Gastrocnemius medialis (tissue), 4 donors: ENCODE measurements at regions not wholly inside any gene's neighbourhood (a gene's known extent, or its start where the extent isn't known, plus 50 kb on each side); places are given as distances from the start of the nearest gene placed in this dataset.

Source experiments
- ATAC-seq, 2 donors: fragments of 150-250 bp; one replicate each; pipeline ENCODE4 v1.9.1; 2016
- DNase-seq, 2 donors: peaks; one replicate each; pipeline ENCODE4 v3.0.0-alpha.2; 2019
- H3K27ac ChIP-seq, 4 donors: fragments of 200-600 bp; sonication (generic); 1 replicate in 1 of 4; 2 replicates in 3 of 4; pipeline ENCODE4 v1.5.1; 2016 to 2018; ENCODE audit warnings: mild to moderate bottlenecking in 2 of 4, moderate library complexity in 1 of 4
- H3K27me3 ChIP-seq, 3 donors: fragments of 200-600 bp; sonication (generic) in 2 of 3; 1 replicate in 1 of 3; 2 replicates in 2 of 3; pipeline versions ENCODE4 v1.5.1 to v1.6.0; 2016 to 2019; ENCODE audit warnings: mild to moderate bottlenecking in 1 of 3, moderate library complexity in 1 of 3
- H3K36me3 ChIP-seq, 2 donors: fragments of 200-600 bp; sonication (generic) in 1 of 2; one replicate each; pipeline ENCODE4 v1.5.1; 2017 to 2018
- H3K4me1 ChIP-seq, 2 donors: fragments of 200-600 bp; sonication (generic) in 1 of 2; one replicate each; pipeline ENCODE4 v1.5.1; 2016 to 2017; ENCODE audit warnings: mild to moderate bottlenecking in 2 of 2
- H3K4me3 ChIP-seq, 4 donors: fragments of 200-600 bp; sonication (generic) in 3 of 4; 1 replicate in 1 of 4; 2 replicates in 3 of 4; pipeline ENCODE4 v1.5.1; 2016 to 2019; ENCODE audit warnings: mild to moderate bottlenecking in 2 of 4
- H3K9me3 ChIP-seq, 3 donors: fragments of 200-600 bp; sonication (generic) in 2 of 3; 1 replicate in 1 of 3; 2 replicates in 2 of 3; pipeline ENCODE4 v1.5.1; 2016 to 2019
- POLR2A ChIP-seq, 2 donors: fragments of 450-650 bp; IDR thresholded peaks; one replicate each; pipeline ENCODE4 v1.6.1; 2017; ENCODE audit warnings: antibody characterized with exemption in 2 of 2, mild to moderate bottlenecking in 2 of 2, moderate library complexity in 2 of 2
- in situ Hi-C, 4 donors: fragments of 200-750 bp; cut with MboI; loops; one replicate each; pipeline versions ENCODE4 v1.15.0 to v1.8.0; 2017; ENCODE audit warnings: low sequenced_read_pairs in 4 of 4
- intact Hi-C: fragments of 100-400 bp; cut with DNase I; formaldehyde crosslinking; loops from one replicate; pipeline ENCODE4 v1.15.1; 2023; ENCODE audit warnings: low total_unique reads
- TF ChIP-seq, protein P1 (sequence below), 5 experiments: fragments of 450-650 bp in 3 of 5; fragments of 200-600 bp in 2 of 5; sonication (generic) in 2 of 5; IDR thresholded peaks in 4 of 5; conservative IDR thresholded peaks in 1 of 5; 1 replicate in 4 of 5; 2 replicates in 1 of 5; pipeline ENCODE4 v1.5.1; 2016 to 2019; ENCODE audit warnings: antibody characterized with exemption in 5 of 5, mild to moderate bottlenecking in 3 of 5, moderate library complexity in 3 of 5

DNA sequence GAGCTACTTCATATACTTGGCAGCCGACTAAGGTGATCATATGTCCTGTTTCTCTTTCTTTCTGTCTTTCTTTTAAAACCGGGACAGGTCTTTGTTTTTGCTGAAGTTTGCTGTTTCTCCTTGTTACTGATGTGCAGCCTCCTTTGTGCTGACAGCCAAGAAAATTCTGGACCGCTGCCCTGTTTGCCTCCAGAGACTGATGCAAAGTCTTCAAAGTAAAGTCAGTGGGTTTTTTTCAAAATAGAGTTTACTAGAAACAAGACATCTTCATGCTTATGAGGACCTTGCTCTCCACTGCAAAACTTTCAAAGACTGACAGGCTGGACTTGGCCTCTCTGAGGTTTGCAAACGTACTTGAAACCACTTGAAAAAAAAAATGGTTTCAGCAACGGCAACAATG, 510.5 kb upstream of the MAP3K7 start:
- no peak overlapping the region for H3K4me3 ChIP-seq
- intact Hi-C loops = no loop called here
- ATAC-seq = no peak

DNA sequence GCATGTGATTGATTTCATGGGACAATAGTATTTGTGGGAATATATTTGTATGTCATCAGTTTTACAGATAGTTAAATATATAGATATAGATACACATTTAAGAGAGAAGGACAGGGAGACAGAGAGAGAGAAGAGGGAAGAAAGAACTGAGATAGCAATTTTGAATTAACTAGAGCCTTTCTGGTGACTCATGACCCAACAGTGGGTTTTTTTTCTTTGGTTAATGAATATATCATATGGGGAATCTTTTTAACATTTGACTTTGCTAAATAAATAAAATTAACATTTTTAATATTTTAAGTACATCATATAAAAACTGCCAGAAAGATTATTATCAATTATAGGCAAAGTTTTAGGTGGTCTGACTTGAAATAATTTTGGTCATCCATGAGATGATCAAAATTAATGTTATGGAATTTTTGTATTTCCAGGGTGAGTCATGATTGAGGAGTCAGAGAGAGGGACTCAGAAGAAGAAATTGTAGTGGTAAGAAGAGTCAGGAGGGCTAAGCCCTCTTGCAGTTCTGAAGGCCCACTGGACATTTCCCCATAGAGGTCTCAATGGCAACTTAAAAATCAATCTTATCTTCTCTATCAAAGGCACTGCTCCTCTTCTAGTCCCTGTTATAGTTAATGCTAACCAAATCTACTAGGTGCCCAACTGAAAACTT, 508.1 kb upstream of the MAP3K7 start:
- H3K27me3 ChIP-seq = no peaks in the 10 kb centered on the region
- H3K4me3 ChIP-seq = no peak overlapping the region
- H3K4me1 ChIP-seq = no peaks in the 10 kb centered on the region
- ATAC-seq (no peak), DNase-seq (no peak)
- H3K36me3 ChIP-seq = no peaks in the 10 kb centered on the region
- in situ Hi-C loops = no loop called here
- H3K27ac ChIP-seq = no peak overlapping the region
- no peaks in the 10 kb centered on the region for H3K9me3 ChIP-seq
- intact Hi-C loops = no loop called here
- no peak for TF ChIP-seq POLR2A (IDR thresholded peaks at IDR 0.05)
- TF ChIP-seq, protein P1, sequence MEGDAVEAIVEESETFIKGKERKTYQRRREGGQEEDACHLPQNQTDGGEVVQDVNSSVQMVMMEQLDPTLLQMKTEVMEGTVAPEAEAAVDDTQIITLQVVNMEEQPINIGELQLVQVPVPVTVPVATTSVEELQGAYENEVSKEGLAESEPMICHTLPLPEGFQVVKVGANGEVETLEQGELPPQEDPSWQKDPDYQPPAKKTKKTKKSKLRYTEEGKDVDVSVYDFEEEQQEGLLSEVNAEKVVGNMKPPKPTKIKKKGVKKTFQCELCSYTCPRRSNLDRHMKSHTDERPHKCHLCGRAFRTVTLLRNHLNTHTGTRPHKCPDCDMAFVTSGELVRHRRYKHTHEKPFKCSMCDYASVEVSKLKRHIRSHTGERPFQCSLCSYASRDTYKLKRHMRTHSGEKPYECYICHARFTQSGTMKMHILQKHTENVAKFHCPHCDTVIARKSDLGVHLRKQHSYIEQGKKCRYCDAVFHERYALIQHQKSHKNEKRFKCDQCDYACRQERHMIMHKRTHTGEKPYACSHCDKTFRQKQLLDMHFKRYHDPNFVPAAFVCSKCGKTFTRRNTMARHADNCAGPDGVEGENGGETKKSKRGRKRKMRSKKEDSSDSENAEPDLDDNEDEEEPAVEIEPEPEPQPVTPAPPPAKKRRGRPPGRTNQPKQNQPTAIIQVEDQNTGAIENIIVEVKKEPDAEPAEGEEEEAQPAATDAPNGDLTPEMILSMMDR (IDR thresholded peaks at IDR 0.05 in 4 of 5, conservative IDR thresholded peaks at IDR 0.05 in 1 of 5) = no peak

More for the DNA sequence above, 510.5 kb upstream of the MAP3K7 start:
- H3K36me3 ChIP-seq = no peaks in the 10 kb centered on the region
- no peaks in the 10 kb centered on the region for H3K9me3 ChIP-seq
- no peaks in the 10 kb centered on the region for H3K27me3 ChIP-seq
- H3K4me1 ChIP-seq = no peaks in the 10 kb centered on the region
- no peak for DNase-seq
- in situ Hi-C loops = no loop called here
- H3K27ac ChIP-seq = no peak overlapping the region
- no peak for TF ChIP-seq POLR2A (IDR thresholded peaks at IDR 0.05)
- TF ChIP-seq, protein P1 (IDR thresholded peaks at IDR 0.05 in 4 of 5, conservative IDR thresholded peaks at IDR 0.05 in 1 of 5) = no peak

DNA sequence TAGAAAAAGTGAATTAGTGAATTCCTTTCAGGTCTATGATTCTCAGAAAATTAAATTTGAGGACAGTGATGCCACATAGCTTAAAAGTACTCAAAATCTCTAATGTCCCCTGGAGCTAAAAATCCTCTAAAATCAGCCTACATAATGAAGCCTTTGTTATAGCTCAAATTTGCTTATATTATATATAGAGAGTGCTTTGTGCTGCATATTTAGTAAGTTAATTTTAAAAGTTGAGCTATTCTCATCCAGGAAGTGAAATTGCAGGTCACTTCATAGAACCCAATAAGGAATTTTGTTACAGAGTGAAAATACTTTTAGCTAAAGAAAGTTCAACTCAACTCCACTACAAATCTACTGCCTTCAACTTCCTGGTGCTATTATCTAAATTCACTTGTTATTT, 507.5 kb upstream of the MAP3K7 start:
- in situ Hi-C loops = no loop called here

DNA sequence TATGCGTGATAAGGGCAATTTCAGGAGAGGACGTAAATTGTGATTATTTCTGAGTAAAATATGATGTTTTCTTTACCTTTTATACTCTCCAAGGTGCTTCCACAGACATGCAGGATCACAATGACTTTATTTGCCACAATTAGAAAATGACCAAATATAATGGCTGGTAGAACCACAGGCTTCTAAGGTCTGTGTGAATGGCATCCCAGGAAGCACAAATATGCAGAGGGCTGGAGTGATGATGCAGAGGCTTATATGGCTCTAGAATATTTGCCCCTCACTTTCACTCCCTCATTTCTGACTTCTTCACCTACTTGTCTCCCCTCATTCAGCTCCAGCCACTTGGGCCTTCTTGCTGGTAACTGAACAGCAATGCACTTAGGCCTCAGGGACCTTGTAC, 502.1 kb upstream of the MAP3K7 start:
- TF ChIP-seq, protein P1 (IDR thresholded peaks at IDR 0.05 in 4 of 5, conservative IDR thresholded peaks at IDR 0.05 in 1 of 5) = no peak
- TF ChIP-seq POLR2A (IDR thresholded peaks at IDR 0.05) = no peak
- ATAC-seq = no peak
- Histone ChIP-seq H3K27me3 (no peaks in the 10 kb centered on the region), H3K4me1 (no peaks in the 10 kb centered on the region), H3K9me3 (no peaks in the 10 kb centered on the region), H3K4me3 (no peak overlapping the region), H3K36me3 (no peaks in the 10 kb centered on the region), H3K27ac (no peak overlapping the region)
- intact Hi-C loops = no loop called here
- DNase-seq = no peak
- in situ Hi-C loops = no loop called here

More for the DNA sequence above, 507.5 kb upstream of the MAP3K7 start:
- no peaks in the 10 kb centered on the region for H3K36me3 ChIP-seq
- H3K27ac ChIP-seq = no peak overlapping the region
- intact Hi-C loops = no loop called here
- H3K4me3 ChIP-seq = no peak overlapping the region
- TF ChIP-seq, protein P1 (IDR thresholded peaks at IDR 0.05 in 4 of 5, conservative IDR thresholded peaks at IDR 0.05 in 1 of 5) = no peak
- no peak for TF ChIP-seq POLR2A (IDR thresholded peaks at IDR 0.05)
- ATAC-seq (no peak), DNase-seq (no peak)
- no peaks in the 10 kb centered on the region for H3K27me3 ChIP-seq
- no peaks in the 10 kb centered on the region for H3K4me1 ChIP-seq
- H3K9me3 ChIP-seq = no peaks in the 10 kb centered on the region

DNA sequence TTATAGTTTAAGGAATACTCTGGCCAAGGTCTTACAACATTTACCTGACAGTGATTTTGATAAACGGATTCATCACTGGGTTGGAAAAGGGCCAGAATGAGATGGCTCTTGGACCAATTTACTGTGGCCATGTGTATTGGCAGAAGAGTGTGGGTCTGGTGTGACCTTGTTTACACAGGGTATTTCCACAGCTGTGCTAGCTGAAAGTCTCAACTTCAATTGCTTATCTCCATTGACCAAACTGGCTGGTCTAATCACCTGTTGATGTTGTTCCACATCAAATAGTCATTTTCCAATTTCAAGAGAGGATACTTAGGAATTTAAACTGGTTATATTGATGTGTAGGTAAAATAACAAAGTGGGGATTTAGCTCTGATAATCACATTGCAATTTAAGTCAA, 501.6 kb upstream of the MAP3K7 start:
- Histone ChIP-seq H3K36me3 (no peaks in the 10 kb centered on the region), H3K27ac (no peak overlapping the region), H3K4me3 (no peak overlapping the region), H3K9me3 (no peaks in the 10 kb centered on the region), H3K4me1 (no peaks in the 10 kb centered on the region), H3K27me3 (no peaks in the 10 kb centered on the region)
- in situ Hi-C loops (no loop called here), intact Hi-C loops (no loop called here)
- peak in 1 of 2 donors; percentile 16 for ATAC-seq
- no peak for DNase-seq
- TF ChIP-seq, protein P1 (IDR thresholded peaks at IDR 0.05 in 4 of 5, conservative IDR thresholded peaks at IDR 0.05 in 1 of 5) = no peak
